ENCODE measurements at regions not wholly inside any gene's neighbourhood (a gene's known extent, or its start where the extent isn't known, plus 50 kb on each side); places are given as distances from the start of the nearest gene placed in this dataset.

DNA sequence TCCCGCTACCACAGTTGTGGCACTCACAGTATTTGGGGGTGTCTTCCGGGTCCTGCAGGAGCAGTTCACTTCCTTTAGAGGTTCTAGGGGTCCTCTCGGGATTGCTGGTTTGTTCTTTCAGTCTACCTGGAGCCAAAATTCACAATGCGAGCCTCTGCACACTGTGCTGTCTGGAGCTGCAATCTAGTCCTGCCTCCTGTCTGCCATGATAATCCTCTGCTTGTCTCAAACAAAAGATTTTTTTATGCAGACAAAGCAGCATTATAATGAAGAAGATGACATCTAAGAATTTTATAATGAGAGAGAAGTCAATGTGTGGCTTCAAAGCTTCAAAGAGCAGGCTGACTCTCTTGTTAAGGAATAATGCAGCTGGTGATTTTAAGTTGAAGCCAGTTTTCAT, 975.1 kb upstream of the GYPC start:
- TF ChIP-seq CTCF (conservative IDR thresholded peaks at IDR 0.05; ENCODE audit: low read depth, low read length) (no peak), EZH2 (IDR thresholded peaks at IDR 0.05; ENCODE audit: borderline replicate concordance, low read depth, low read length, poor library complexity, severe bottlenecking) (no peak)
